SK-N-MC (cell line): ENCODE measurements at regions not wholly inside any gene's neighbourhood (a gene's known extent, or its start where the extent isn't known, plus 50 kb on each side); places are given as distances from the start of the nearest gene placed in this dataset.

Experiments
- EZH2 ChIP-seq: fragments of 200-600 bp; sonication (generic); IDR thresholded peaks from one replicate; pipeline ENCODE4 v1.6.1; 2017; ENCODE audit warnings: antibody characterized with exemption
- FOXP2 ChIP-seq: optimal IDR thresholded peaks from 2 replicates; pipeline ENCODE3; 2011; ENCODE audit warnings: mild to moderate bottlenecking, moderate library complexity; ENCODE audit not compliant: insufficient read depth; ENCODE audit errors: extremely low read length, control extremely low read depth
- POLR2AphosphoS5 ChIP-seq: IDR thresholded peaks from 2 replicates; pipeline ENCODE4 v1.6.1; 2012; ENCODE audit warnings: mild to moderate bottlenecking, low read depth, low read length, borderline replicate concordance

DNA sequence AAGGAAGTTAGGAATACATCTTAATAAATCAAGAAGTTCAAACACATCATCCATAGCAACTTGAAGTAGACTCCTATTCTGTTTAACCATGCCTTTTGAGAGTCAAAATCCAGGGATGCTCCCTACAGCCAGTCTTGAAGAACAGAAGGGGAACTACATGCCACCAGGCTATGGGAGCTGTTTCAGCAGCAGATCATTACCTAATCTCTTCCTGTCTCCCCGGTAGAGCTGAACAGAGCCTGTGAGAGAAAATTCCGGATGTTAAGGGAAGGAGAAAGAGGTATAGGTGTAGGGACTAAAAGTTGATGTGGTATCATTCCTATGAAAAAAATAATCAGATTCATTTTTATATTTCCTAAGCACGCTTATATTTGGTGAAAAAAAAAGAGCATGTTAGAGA is 352.2 kb downstream of the SPRY1 start:
- TF ChIP-seq EZH2, result no peak
- TF ChIP-seq POLR2AphosphoS5, result no peak
- no peak for TF ChIP-seq FOXP2
